GM12878 (cell line): ENCODE measurements at regions not wholly inside any gene's neighbourhood (a gene's known extent, or its start where the extent isn't known, plus 50 kb on each side); places are given as distances from the start of the nearest gene placed in this dataset.

Experiments used
- ATAC-seq: fragments of 200-7000 bp; cut with Tn5 transposase; 3 replicates; pipeline ENCODE4 v1.9.1; 2020; ENCODE audit warnings: mild to moderate bottlenecking, moderate library complexity
- BruUV-seq: library from RNA; stranded (reverse); fragments of 400-500 nt; replicated peaks from 2 replicates; lab custom pipeline; 2021; lab: Mats Ljungman, UMichigan
- CTCF ChIA-PET: fragments of 300-600 bp; sonication (Branson Sonifier 250); formaldehyde crosslinking; extraction: SDS; loops from one replicate; lab custom pipeline; 2021; ENCODE audit warnings: inconsistent platforms; lab: Yijun Ruan, JAX
- POLR2A ChIA-PET: fragments of 350-600 bp; formaldehyde crosslinking; extraction: SDS; loops from one replicate; lab custom pipeline; 2021; ENCODE audit warnings: inconsistent platforms; lab: Charles Lee
- RAD21 ChIA-PET: fragments of 300-600 bp; sonication (Branson Sonifier 250); formaldehyde crosslinking; loops from one replicate; lab custom pipeline; 2023; ENCODE audit warnings: antibody characterized with exemption; ENCODE audit not compliant: unreplicated experiment; lab: Charles Lee
- SMC1A ChIA-PET: fragments of 300-600 bp; sonication (Branson Sonifier 250); formaldehyde crosslinking; loops from one replicate; lab custom pipeline; 2023; ENCODE audit not compliant: unreplicated experiment, uncharacterized antibody; lab: Charles Lee
- DNase-seq: peaks from one replicate; pipeline ENCODE4 v3.0.0-alpha.2; 2011; ENCODE audit warnings: low read depth, low spot score
- FAIRE-seq: peaks from 3 replicates; lab custom pipeline; 2011; peaks lifted over from hg19 to GRCh38; lab: Jason Lieb, UNC
- H2AFZ ChIP-seq: 2 replicates; pipeline ENCODE4 v1.6.0; 2011; ENCODE audit warnings: low read depth, low read length, control low read depth; ENCODE audit not compliant: control insufficient read depth
- H3K27ac ChIP-seq: 2 replicates; pipeline ENCODE4 v1.5.1; 2011; ENCODE audit warnings: control low read depth; ENCODE audit not compliant: control insufficient read depth, insufficient read depth
- H3K27me3 ChIP-seq, 2 experiments: replicated peaks in 1 of 2; 2 replicates each; pipeline versions ENCODE4 v1.6.0 to v1.6.1; 2011; ENCODE audit warnings: low read length in 1 of 2; ENCODE audit not compliant: control insufficient read depth in 2 of 2, insufficient read depth in 2 of 2
- H3K36me3 ChIP-seq, 2 experiments: 2 replicates each; pipeline ENCODE4 v1.5.1; 2011; ENCODE audit warnings: low read length in 1 of 2; ENCODE audit not compliant: control insufficient read depth in 2 of 2, insufficient read depth in 2 of 2
- H3K4me1 ChIP-seq: 2 replicates; pipeline ENCODE4 v1.6.1; 2011; ENCODE audit warnings: mild to moderate bottlenecking, low read length, moderate library complexity, mixed read lengths; ENCODE audit not compliant: control insufficient read depth, insufficient read depth
- H3K4me2 ChIP-seq: 2 replicates; pipeline ENCODE4 v1.6.0; 2011; ENCODE audit warnings: control low read depth; ENCODE audit not compliant: control insufficient read depth, insufficient read depth
- H3K4me3 ChIP-seq: fragments of 200-600 bp; sonication (generic); 2 replicates; pipeline ENCODE4 v1.5.1; 2016
- H3K79me2 ChIP-seq: 2 replicates; pipeline ENCODE4 v1.6.0; 2011; ENCODE audit warnings: low read length; ENCODE audit not compliant: control insufficient read depth, insufficient read depth
- H3K9ac ChIP-seq: 2 replicates; pipeline ENCODE4 v1.8.0; 2011; ENCODE audit warnings: low read length, control low read depth, mixed read lengths; ENCODE audit not compliant: control insufficient read depth, insufficient read depth
- H3K9me3 ChIP-seq: replicated peaks from 3 replicates; pipeline ENCODE4 v1.5.1; 2011; ENCODE audit warnings: mild to moderate bottlenecking, low read length; ENCODE audit not compliant: control insufficient read depth, insufficient read depth
- H4K20me1 ChIP-seq: 2 replicates; pipeline ENCODE4 v1.6.0; 2011; ENCODE audit not compliant: control insufficient read depth, insufficient read depth
- JUND ChIP-seq: IDR thresholded peaks from 2 replicates; pipeline ENCODE4 v1.6.1; 2012; ENCODE audit warnings: low read depth, mild to moderate bottlenecking, low read length, improper control_type of control experiment, moderate library complexity
- MEF2B ChIP-seq: fragments of 450-650 bp; IDR thresholded peaks from 2 replicates; pipeline ENCODE4 v1.6.1; 2018; ENCODE audit warnings: mild to moderate bottlenecking, moderate library complexity; ENCODE audit not compliant: partially characterized antibody, poor library complexity, severe bottlenecking
- MXI1 ChIP-seq: fragments of 150-350 bp; IDR thresholded peaks from 2 replicates; pipeline ENCODE4 v1.6.1; 2011; ENCODE audit warnings: low read depth, mild to moderate bottlenecking, inconsistent platforms, low read length, improper control_type of control experiment
- ZBED1 ChIP-seq: IDR thresholded peaks from 2 replicates; pipeline ENCODE4 v1.6.1; 2016; ENCODE audit warnings: borderline replicate concordance
- WGBS: methylation state at CpG from one replicate; pipeline ENCODE4 v1.1.6; 2016; ENCODE audit warnings: low lambda C conversion rate; ENCODE audit not compliant: insufficient replicate concordance, insufficient coverage; ENCODE audit errors: missing lambda C conversion rate; 5-methylcytosine and 5-hydroxymethylcytosine counted together
- in situ Hi-C: fragments of 300-500 bp; cut with MboI; formaldehyde crosslinking; loops from 9 replicates; pipeline ENCODE4 v1.14.3; 2018; ENCODE audit warnings: mixed read lengths
- intact Hi-C: fragments of 100-400 bp; cut with micrococcal nuclease; formaldehyde crosslinking; loops from one replicate; pipeline ENCODE4 v1.14.2; 2022; ENCODE audit not compliant: unreplicated experiment
- TF ChIP-seq, protein P1 (sequence below): fragments of 450-650 bp; conservative IDR thresholded peaks from 2 replicates; pipeline ENCODE4 v1.6.1; 2017; ENCODE audit warnings: mild to moderate bottlenecking, moderate library complexity
- TF ChIP-seq, protein P2 (sequence below): fragments of 450-650 bp; IDR thresholded peaks from 2 replicates; pipeline ENCODE4 v1.6.1; 2017; ENCODE audit warnings: antibody characterized with exemption, mild to moderate bottlenecking, moderate library complexity

DNA sequence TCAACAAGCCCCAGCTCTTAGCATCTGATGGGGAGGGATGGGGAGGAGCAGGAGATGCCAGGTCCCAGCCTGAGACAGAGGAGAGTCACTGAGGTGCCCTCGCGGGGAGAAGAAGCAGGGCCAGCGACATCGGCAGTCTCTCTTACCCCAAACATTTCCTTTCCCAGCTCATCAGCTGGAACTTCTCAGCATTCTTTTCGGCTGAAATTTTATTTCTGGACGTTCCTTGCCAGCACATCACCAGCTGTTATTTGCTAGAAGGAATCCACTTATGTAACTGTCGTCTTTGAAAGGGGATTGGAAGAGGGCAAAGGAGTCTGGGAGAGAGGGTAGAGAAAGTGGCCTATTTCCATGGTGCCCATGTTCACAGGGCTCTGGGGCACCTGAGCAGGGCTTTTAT, 101.0 kb upstream of the SHH start:
- no peaks in the 10 kb centered on the region for H3K79me2 ChIP-seq
- intact Hi-C loops: no loop called here

More for the DNA sequence above, 101.0 kb upstream of the SHH start:
- no peak for DNase-seq
- H4K20me1 ChIP-seq: no peaks in the 10 kb centered on the region; the same call in 1 of the 2 replicates
- H3K9ac ChIP-seq: no peak overlapping the region
- no peaks in the 10 kb centered on the region for H3K9me3 ChIP-seq
- SMC1A ChIA-PET: interaction anchor here (0.6 kb wide), 1 partner anchor 10 kb away, joined by 3 read pairs; no protein-coding TSS in a partner anchor
- H3K4me2 ChIP-seq: no peak overlapping the region
- WGBS: 50% methylated on average over 7 of the region's 7 CpGs
- in situ Hi-C loops: no loop called here
- no peaks in the 10 kb centered on the region for H3K27me3 ChIP-seq
- no peak for TF ChIP-seq MXI1
- TF ChIP-seq JUND: no peak
- TF ChIP-seq, protein P1, sequence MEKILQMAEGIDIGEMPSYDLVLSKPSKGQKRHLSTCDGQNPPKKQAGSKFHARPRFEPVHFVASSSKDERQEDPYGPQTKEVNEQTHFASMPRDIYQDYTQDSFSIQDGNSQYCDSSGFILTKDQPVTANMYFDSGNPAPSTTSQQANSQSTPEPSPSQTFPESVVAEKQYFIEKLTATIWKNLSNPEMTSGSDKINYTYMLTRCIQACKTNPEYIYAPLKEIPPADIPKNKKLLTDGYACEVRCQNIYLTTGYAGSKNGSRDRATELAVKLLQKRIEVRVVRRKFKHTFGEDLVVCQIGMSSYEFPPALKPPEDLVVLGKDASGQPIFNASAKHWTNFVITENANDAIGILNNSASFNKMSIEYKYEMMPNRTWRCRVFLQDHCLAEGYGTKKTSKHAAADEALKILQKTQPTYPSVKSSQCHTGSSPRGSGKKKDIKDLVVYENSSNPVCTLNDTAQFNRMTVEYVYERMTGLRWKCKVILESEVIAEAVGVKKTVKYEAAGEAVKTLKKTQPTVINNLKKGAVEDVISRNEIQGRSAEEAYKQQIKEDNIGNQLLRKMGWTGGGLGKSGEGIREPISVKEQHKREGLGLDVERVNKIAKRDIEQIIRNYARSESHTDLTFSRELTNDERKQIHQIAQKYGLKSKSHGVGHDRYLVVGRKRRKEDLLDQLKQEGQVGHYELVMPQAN: no peak
- no peak for TF ChIP-seq MEF2B
- no peak for TF ChIP-seq ZBED1
- TF ChIP-seq, protein P2, sequence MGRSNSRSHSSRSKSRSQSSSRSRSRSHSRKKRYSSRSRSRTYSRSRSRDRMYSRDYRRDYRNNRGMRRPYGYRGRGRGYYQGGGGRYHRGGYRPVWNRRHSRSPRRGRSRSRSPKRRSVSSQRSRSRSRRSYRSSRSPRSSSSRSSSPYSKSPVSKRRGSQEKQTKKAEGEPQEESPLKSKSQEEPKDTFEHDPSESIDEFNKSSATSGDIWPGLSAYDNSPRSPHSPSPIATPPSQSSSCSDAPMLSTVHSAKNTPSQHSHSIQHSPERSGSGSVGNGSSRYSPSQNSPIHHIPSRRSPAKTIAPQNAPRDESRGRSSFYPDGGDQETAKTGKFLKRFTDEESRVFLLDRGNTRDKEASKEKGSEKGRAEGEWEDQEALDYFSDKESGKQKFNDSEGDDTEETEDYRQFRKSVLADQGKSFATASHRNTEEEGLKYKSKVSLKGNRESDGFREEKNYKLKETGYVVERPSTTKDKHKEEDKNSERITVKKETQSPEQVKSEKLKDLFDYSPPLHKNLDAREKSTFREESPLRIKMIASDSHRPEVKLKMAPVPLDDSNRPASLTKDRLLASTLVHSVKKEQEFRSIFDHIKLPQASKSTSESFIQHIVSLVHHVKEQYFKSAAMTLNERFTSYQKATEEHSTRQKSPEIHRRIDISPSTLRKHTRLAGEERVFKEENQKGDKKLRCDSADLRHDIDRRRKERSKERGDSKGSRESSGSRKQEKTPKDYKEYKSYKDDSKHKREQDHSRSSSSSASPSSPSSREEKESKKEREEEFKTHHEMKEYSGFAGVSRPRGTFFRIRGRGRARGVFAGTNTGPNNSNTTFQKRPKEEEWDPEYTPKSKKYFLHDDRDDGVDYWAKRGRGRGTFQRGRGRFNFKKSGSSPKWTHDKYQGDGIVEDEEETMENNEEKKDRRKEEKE: no peak
- TF ChIP-seq, all 136 proteins: peak for 0
- no peak for FAIRE-seq
- Histone ChIP-seq H3K4me3 (no peak overlapping the region), H3K4me1 (no peaks in the 10 kb centered on the region), H3K36me3 (no peaks in the 10 kb centered on the region), H2AFZ (no peak overlapping the region), H3K27ac (no peak overlapping the region)
- ATAC-seq: no peak
- ChIA-PET POLR2A (no interaction called here), RAD21 (no interaction called here), CTCF (no interaction called here)
- BruUV-seq: no TSS peak
